OCI-LY1 (cell line): ENCODE measurements at regions not wholly inside any gene's neighbourhood (a gene's known extent, or its start where the extent isn't known, plus 50 kb on each side); places are given as distances from the start of the nearest gene placed in this dataset.

Experiments used
- H2AFZ ChIP-seq: fragments of 200-600 bp; sonication (generic), shearing (Covaris generic); 2 replicates; pipeline ENCODE4 v1.6.0; 2014; ENCODE audit warnings: antibody characterized with exemption, mild to moderate bottlenecking, low read length
- H3F3A ChIP-seq: fragments of 200-600 bp; sonication (generic), shearing (Covaris generic); 2 replicates; pipeline ENCODE4 v1.6.0; 2014; ENCODE audit warnings: mild to moderate bottlenecking, antibody characterized with exemption, low read length, moderate library complexity; ENCODE audit not compliant: insufficient read depth
- H3K27ac ChIP-seq: fragments of 200-600 bp; sonication (generic); 2 replicates; pipeline ENCODE4 v1.5.1; 2014; ENCODE audit warnings: low read length, mixed run types, mild to moderate bottlenecking, low read depth; ENCODE audit not compliant: poor library complexity, severe bottlenecking
- H3K27me3 ChIP-seq: fragments of 200-600 bp; sonication (generic); 2 replicates; pipeline ENCODE4 v1.6.0; 2014; ENCODE audit warnings: antibody characterized with exemption, mild to moderate bottlenecking, low read length, moderate library complexity; ENCODE audit not compliant: insufficient read depth
- H3K36me3 ChIP-seq: fragments of 200-600 bp; sonication (generic); 2 replicates; pipeline ENCODE4 v1.6.1; 2014; ENCODE audit warnings: mild to moderate bottlenecking, antibody characterized with exemption, low read length, moderate library complexity, mixed read lengths; ENCODE audit not compliant: insufficient read depth
- H3K4me1 ChIP-seq: fragments of 200-600 bp; sonication (generic); 2 replicates; pipeline ENCODE4 v1.5.1; 2014; ENCODE audit warnings: mild to moderate bottlenecking, low read length, moderate library complexity; ENCODE audit not compliant: insufficient read depth, severe bottlenecking
- H3K4me2 ChIP-seq: fragments of 200-600 bp; sonication (generic), shearing (Covaris generic); 2 replicates; pipeline ENCODE4 v1.6.1; 2014; ENCODE audit warnings: low read length
- H3K4me3 ChIP-seq: fragments of 200-600 bp; sonication (generic); 2 replicates; pipeline ENCODE4 v1.5.1; 2014; ENCODE audit warnings: low read length, low read depth, mild to moderate bottlenecking, mixed read lengths; ENCODE audit not compliant: poor library complexity, severe bottlenecking
- H3K79me2 ChIP-seq: fragments of 200-600 bp; shearing (Covaris generic); 2 replicates; pipeline ENCODE4 v1.6.1; 2016; ENCODE audit warnings: mixed run types, low read length, mixed read lengths; ENCODE audit not compliant: insufficient read depth
- H3K9ac ChIP-seq: fragments of 200-600 bp; sonication (generic), shearing (Covaris generic); 2 replicates; pipeline ENCODE4 v1.6.1; 2014; ENCODE audit warnings: mild to moderate bottlenecking, low read length, mixed read lengths
- H3K9me2 ChIP-seq: fragments of 200-600 bp; sonication (generic), shearing (Covaris generic); 2 replicates; pipeline ENCODE4 v1.6.1; 2014; ENCODE audit warnings: low read depth, mild to moderate bottlenecking, low read length, mixed read lengths
- H3K9me3 ChIP-seq: fragments of 200-600 bp; shearing (Covaris generic); 2 replicates; pipeline ENCODE4 v1.6.1; 2014; ENCODE audit warnings: low read length, mixed read lengths
- H4K20me1 ChIP-seq: fragments of 200-600 bp; sonication (generic), shearing (Covaris generic); 2 replicates; pipeline ENCODE4 v1.6.0; 2016; ENCODE audit warnings: mild to moderate bottlenecking, low read length; ENCODE audit not compliant: insufficient read depth
- EZH2 ChIP-seq: fragments of 200-600 bp; sonication (generic), shearing (Covaris generic); IDR thresholded peaks from 2 replicates; pipeline ENCODE4 v1.8.0; 2017; ENCODE audit warnings: borderline replicate concordance, mixed run types, mild to moderate bottlenecking, antibody characterized with exemption, low read length, moderate library complexity, mixed read lengths
- TF ChIP-seq, protein P1 (sequence below): fragments of 200-600 bp; sonication (generic), shearing (Covaris generic); IDR thresholded peaks from 2 replicates; pipeline ENCODE4 v1.5.1; 2017; ENCODE audit warnings: mild to moderate bottlenecking, antibody characterized with exemption, low read length, moderate library complexity, mixed read lengths

DNA sequence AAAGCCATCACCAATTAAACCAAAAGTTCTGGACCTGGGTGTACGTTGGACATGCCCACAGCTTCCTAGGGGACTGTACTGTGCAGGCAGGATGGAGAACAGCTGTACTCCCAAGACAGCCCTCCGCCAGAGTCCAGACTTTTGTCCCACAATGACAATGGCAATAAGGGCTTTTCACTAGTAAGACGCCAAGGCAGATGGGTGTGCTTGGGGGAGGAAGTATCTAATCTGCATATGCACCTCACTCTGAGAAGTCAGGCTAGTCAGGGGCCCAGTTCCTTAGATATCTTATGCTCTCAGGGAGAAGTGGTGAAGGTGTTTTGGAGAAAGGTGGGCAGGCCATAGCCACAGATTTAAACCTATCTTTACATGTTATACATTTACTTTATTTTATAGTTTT is 85.1 kb upstream of the USP47 start:
- Histone ChIP-seq H3K4me2 (no peak overlapping the region), H3K4me3 (no peak overlapping the region), H3K9me2 (no peaks in the 10 kb centered on the region), H3F3A (no peaks in the 10 kb centered on the region), H4K20me1 (no peaks in the 10 kb centered on the region), H3K36me3 (no peaks in the 10 kb centered on the region), H2AFZ (no peak overlapping the region), H3K27ac (no peak overlapping the region), H3K4me1 (no peaks in the 10 kb centered on the region), H3K79me2 (no peaks in the 10 kb centered on the region), H3K9ac (no peak overlapping the region), H3K9me3 (no peaks in the 10 kb centered on the region), H3K27me3 (no peaks in the 10 kb centered on the region)
- no peak for TF ChIP-seq EZH2
- TF ChIP-seq, protein P1, sequence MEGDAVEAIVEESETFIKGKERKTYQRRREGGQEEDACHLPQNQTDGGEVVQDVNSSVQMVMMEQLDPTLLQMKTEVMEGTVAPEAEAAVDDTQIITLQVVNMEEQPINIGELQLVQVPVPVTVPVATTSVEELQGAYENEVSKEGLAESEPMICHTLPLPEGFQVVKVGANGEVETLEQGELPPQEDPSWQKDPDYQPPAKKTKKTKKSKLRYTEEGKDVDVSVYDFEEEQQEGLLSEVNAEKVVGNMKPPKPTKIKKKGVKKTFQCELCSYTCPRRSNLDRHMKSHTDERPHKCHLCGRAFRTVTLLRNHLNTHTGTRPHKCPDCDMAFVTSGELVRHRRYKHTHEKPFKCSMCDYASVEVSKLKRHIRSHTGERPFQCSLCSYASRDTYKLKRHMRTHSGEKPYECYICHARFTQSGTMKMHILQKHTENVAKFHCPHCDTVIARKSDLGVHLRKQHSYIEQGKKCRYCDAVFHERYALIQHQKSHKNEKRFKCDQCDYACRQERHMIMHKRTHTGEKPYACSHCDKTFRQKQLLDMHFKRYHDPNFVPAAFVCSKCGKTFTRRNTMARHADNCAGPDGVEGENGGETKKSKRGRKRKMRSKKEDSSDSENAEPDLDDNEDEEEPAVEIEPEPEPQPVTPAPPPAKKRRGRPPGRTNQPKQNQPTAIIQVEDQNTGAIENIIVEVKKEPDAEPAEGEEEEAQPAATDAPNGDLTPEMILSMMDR, result no peak

DNA sequence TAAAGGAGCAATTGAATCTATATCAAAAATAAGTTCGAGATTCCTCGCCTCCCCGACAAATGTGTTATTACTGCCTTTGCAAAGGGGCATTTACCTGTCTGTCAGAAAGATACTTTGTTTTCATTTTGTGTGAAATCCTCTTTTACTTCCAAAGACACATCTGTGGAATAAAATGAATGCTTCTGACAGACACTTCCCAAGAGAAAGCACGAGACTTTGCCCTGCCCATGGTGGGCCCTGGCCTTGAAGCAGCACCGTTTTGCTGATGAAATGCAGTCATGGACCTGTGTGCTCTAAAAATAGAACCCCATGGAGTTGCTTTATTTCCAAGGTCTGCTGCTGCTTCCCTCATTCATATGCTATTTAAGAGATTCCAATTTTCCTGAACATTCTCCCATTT is 85.9 kb upstream of the USP47 start:
- no peaks in the 10 kb centered on the region for H3K9me2 ChIP-seq
- TF ChIP-seq, protein P1, result no peak
- no peak for TF ChIP-seq EZH2
- H3K9ac ChIP-seq, result no peak overlapping the region
- no peak overlapping the region for H2AFZ ChIP-seq
- no peaks in the 10 kb centered on the region for H3K9me3 ChIP-seq
- no peaks in the 10 kb centered on the region for H3K36me3 ChIP-seq
- H4K20me1 ChIP-seq, result no peaks in the 10 kb centered on the region
- no peak overlapping the region for H3K4me3 ChIP-seq
- no peaks in the 10 kb centered on the region for H3K27me3 ChIP-seq
- H3K27ac ChIP-seq, result no peak overlapping the region
- H3K4me1 ChIP-seq, result no peaks in the 10 kb centered on the region
- no peak overlapping the region for H3K4me2 ChIP-seq
- no peaks in the 10 kb centered on the region for H3K79me2 ChIP-seq
- no peaks in the 10 kb centered on the region for H3F3A ChIP-seq

DNA sequence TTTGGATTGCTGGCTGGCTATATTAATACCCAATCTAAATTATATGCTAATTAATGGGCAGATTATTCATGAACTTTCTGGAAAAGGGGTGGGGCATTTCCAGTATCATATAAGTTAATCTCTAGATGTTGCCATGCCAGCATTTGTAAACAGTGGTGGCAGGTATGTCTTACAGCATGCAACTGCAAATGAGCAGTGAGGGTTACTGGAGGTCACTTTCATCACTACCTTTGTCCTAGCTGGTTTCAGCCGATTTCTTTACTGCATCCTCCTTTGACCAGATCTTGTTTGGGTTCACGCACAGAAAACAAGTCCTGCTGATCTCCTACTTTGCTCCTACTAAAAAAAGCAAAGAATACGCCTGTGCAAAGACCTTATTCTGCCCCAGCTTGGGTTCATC is 89.1 kb upstream of the USP47 start:
- no peaks in the 10 kb centered on the region for H4K20me1 ChIP-seq
- TF ChIP-seq EZH2, result no peak
- TF ChIP-seq, protein P1, result no peak
- H3K9me3 ChIP-seq, result no peaks in the 10 kb centered on the region
- H2AFZ ChIP-seq, result no peak overlapping the region
- no peaks in the 10 kb centered on the region for H3K9me2 ChIP-seq
- H3K79me2 ChIP-seq, result no peaks in the 10 kb centered on the region
- no peak overlapping the region for H3K4me3 ChIP-seq
- H3K9ac ChIP-seq, result no peak overlapping the region
- H3K27me3 ChIP-seq, result no peaks in the 10 kb centered on the region
- H3F3A ChIP-seq, result no peaks in the 10 kb centered on the region
- H3K4me1 ChIP-seq, result no peaks in the 10 kb centered on the region
- H3K36me3 ChIP-seq, result no peaks in the 10 kb centered on the region
- H3K4me2 ChIP-seq, result no peak overlapping the region
- no peak overlapping the region for H3K27ac ChIP-seq
